ENCODE measurements at regions not wholly inside any gene's neighbourhood (a gene's known extent, or its start where the extent isn't known, plus 50 kb on each side); places are given as distances from the start of the nearest gene placed in this dataset.

GRCh38 chr7:110104243-110104642 is 986.7 kb upstream of the LRRN3 start:
- DNase-seq (ENCODE audit: low spot score in 2 of 2), result no peak
- H3K27ac ChIP-seq, result no peak overlapping the region
- intact Hi-C loops (cut with DNase I), result no loop called here
- no peaks in the 10 kb centered on the region for H3K36me3 ChIP-seq
- no peak for TF ChIP-seq CTCF (IDR thresholded peaks at IDR 0.05)
- H3K27me3 ChIP-seq, result no peaks in the 10 kb centered on the region
- no peaks in the 10 kb centered on the region for H3K4me1 ChIP-seq
- no peak overlapping the region for H3K4me3 ChIP-seq
- peaks cover 0 to 4% of the 10 kb centered on the region in 2 donors for H3K9me3 ChIP-seq

- H3K9me3 ChIP-seq, result no peaks in the 10 kb centered on the region
- no peaks in the 10 kb centered on the region for H3K36me3 ChIP-seq
- TF ChIP-seq CTCF (IDR thresholded peaks at IDR 0.05), result no peak
- H3K27ac ChIP-seq, result no peak overlapping the region
- no peaks in the 10 kb centered on the region for H3K4me1 ChIP-seq
- H3K27me3 ChIP-seq, result no peaks in the 10 kb centered on the region
- no peak overlapping the region for H3K4me3 ChIP-seq
- intact Hi-C loops (cut with DNase I), result no loop called here
- DNase-seq (ENCODE audit: low spot score in 2 of 2), result no peak
These were observed 985.6 kb upstream of the LRRN3 start for GRCh38 chr7:110105307-110105706.

- TF ChIP-seq CTCF (IDR thresholded peaks at IDR 0.05), result no peak
- DNase-seq (ENCODE audit: low spot score in 2 of 2), result no peak
- Histone ChIP-seq H3K4me3 (no peak overlapping the region), H3K4me1 (no peaks in the 10 kb centered on the region), H3K27me3 (no peaks in the 10 kb centered on the region), H3K36me3 (no peaks in the 10 kb centered on the region), H3K9me3 (no peaks in the 10 kb centered on the region), H3K27ac (no peak overlapping the region)
- intact Hi-C loops (cut with DNase I), result no loop called here
These were observed 985.1 kb upstream of the LRRN3 start for GRCh38 chr7:110105840-110106239.

GRCh38 chr7:110119883-110120581 is 970.9 kb upstream of the LRRN3 start:
- Histone ChIP-seq H3K27ac (no peak overlapping the region), H3K9me3 (peaks cover 0 to 5% of the 10 kb centered on the region in 2 donors), H3K4me1 (no peaks in the 10 kb centered on the region), H3K4me3 (no peak overlapping the region), H3K27me3 (no peaks in the 10 kb centered on the region), H3K36me3 (no peaks in the 10 kb centered on the region)
- TF ChIP-seq CTCF (IDR thresholded peaks at IDR 0.05), result no peak
- no peak for DNase-seq (ENCODE audit: low spot score in 2 of 2)
- intact Hi-C loops (cut with DNase I), result no loop called here

- intact Hi-C loops (cut with DNase I), result no loop called here
These were observed 961.8 kb upstream of the LRRN3 start for GRCh38 chr7:110129159-110129558.

More at GRCh38 chr7:110129159-110129558, 961.8 kb upstream of the LRRN3 start:
- H3K4me1 ChIP-seq, result no peaks in the 10 kb centered on the region
- H3K36me3 ChIP-seq, result no peaks in the 10 kb centered on the region
- TF ChIP-seq CTCF (IDR thresholded peaks at IDR 0.05), result no peak
- H3K4me3 ChIP-seq, result no peak overlapping the region
- no peaks in the 10 kb centered on the region for H3K27me3 ChIP-seq
- H3K27ac ChIP-seq, result no peak overlapping the region
- DNase-seq (ENCODE audit: low spot score in 2 of 2), result no peak
- H3K9me3 ChIP-seq, result no peaks in the 10 kb centered on the region

All from ascending aorta (tissue), 2 donors.